ENCODE measurements at regions not wholly inside any gene's neighbourhood (a gene's known extent, or its start where the extent isn't known, plus 50 kb on each side); places are given as distances from the start of the nearest gene placed in this dataset.

GRCh38 chr16:49085686-49086085, 196.0 kb downstream of the CBLN1 start:
- TF ChIP-seq, protein P1, sequence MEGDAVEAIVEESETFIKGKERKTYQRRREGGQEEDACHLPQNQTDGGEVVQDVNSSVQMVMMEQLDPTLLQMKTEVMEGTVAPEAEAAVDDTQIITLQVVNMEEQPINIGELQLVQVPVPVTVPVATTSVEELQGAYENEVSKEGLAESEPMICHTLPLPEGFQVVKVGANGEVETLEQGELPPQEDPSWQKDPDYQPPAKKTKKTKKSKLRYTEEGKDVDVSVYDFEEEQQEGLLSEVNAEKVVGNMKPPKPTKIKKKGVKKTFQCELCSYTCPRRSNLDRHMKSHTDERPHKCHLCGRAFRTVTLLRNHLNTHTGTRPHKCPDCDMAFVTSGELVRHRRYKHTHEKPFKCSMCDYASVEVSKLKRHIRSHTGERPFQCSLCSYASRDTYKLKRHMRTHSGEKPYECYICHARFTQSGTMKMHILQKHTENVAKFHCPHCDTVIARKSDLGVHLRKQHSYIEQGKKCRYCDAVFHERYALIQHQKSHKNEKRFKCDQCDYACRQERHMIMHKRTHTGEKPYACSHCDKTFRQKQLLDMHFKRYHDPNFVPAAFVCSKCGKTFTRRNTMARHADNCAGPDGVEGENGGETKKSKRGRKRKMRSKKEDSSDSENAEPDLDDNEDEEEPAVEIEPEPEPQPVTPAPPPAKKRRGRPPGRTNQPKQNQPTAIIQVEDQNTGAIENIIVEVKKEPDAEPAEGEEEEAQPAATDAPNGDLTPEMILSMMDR (IDR thresholded peaks at IDR 0.05) = no peak
- TF ChIP-seq POLR2AphosphoS5 (IDR thresholded peaks at IDR 0.05; ENCODE audit: low read depth, low read length) (no peak), REST (IDR thresholded peaks at IDR 0.05; ENCODE audit: insufficient read depth in 1 of 2, low read depth in 2 of 2, low read length in 1 of 2) (no peak)

All from Panc1 (cell line).